ENCODE measurements at regions not wholly inside any gene's neighbourhood (a gene's known extent, or its start where the extent isn't known, plus 50 kb on each side); places are given as distances from the start of the nearest gene placed in this dataset.
"Not testable (repeated sequence)": the region's sequence is repeated elsewhere in the genome, so short reads cannot be mapped to it uniquely, and the experiment has no call there.

GRCh38 chr15:26126819-26127387, 263.8 kb upstream of the ATP10A start:
- DNase-seq (ENCODE audit: low read depth in 2 of 2): no peak

GRCh38 chr15:26126070-26126469, 262.9 kb upstream of the ATP10A start:
- DNase-seq (ENCODE audit: low read depth in 2 of 2): no peak

GRCh38 chr15:26125664-26126063, 262.5 kb upstream of the ATP10A start:
- no peak for DNase-seq (ENCODE audit: low read depth in 2 of 2)

- no peak for DNase-seq (ENCODE audit: low read depth in 2 of 2)
These were observed 256.2 kb upstream of the ATP10A start for GRCh38 chr15:26119322-26119721.

- DNase-seq (ENCODE audit: low read depth in 2 of 2): no peak
These were observed 252.3 kb upstream of the ATP10A start for GRCh38 chr15:26115229-26115943.

- DNase-seq (ENCODE audit: low read depth in 2 of 2): not testable (repeated sequence)
These were observed 251.0 kb upstream of the ATP10A start for GRCh38 chr15:26114128-26114527.

GRCh38 chr15:26113296-26113695, 250.2 kb upstream of the ATP10A start:
- no peak for DNase-seq (ENCODE audit: low read depth in 2 of 2)

GRCh38 chr15:26109203-26109602, 246.1 kb upstream of the ATP10A start:
- DNase-seq (ENCODE audit: low read depth in 2 of 2): no peak

- DNase-seq (ENCODE audit: low read depth in 2 of 2): no peak
These were observed 243.4 kb upstream of the ATP10A start for GRCh38 chr15:26106556-26106955.

GRCh38 chr15:26103002-26103404, 239.9 kb upstream of the ATP10A start:
- no peak for DNase-seq (ENCODE audit: low read depth in 2 of 2)

- DNase-seq (ENCODE audit: low read depth in 2 of 2): no peak
These were observed 239.2 kb upstream of the ATP10A start for GRCh38 chr15:26102365-26102764.

- no peak for DNase-seq (ENCODE audit: low read depth in 2 of 2)
These were observed 238.3 kb upstream of the ATP10A start for GRCh38 chr15:26101443-26101842.

- no peak for DNase-seq (ENCODE audit: low read depth in 2 of 2)
These were observed 235.7 kb upstream of the ATP10A start for GRCh38 chr15:26098801-26099200.

- no peak for DNase-seq (ENCODE audit: low read depth in 2 of 2)
These were observed 234.1 kb upstream of the ATP10A start for GRCh38 chr15:26097216-26097615.

GRCh38 chr15:26096581-26096980, 233.5 kb upstream of the ATP10A start:
- no peak for DNase-seq (ENCODE audit: low read depth in 2 of 2)

- DNase-seq (ENCODE audit: low read depth in 2 of 2): no peak
These were observed 232.7 kb upstream of the ATP10A start for GRCh38 chr15:26095710-26096330.

- DNase-seq (ENCODE audit: low read depth in 2 of 2): no peak
These were observed 228.1 kb upstream of the ATP10A start for GRCh38 chr15:26091184-26091583.

- no peak for DNase-seq (ENCODE audit: low read depth in 2 of 2)
These were observed 224.8 kb upstream of the ATP10A start for GRCh38 chr15:26087881-26088280.

GRCh38 chr15:26087395-26087794, 224.3 kb upstream of the ATP10A start:
- no peak for DNase-seq (ENCODE audit: low read depth in 2 of 2)

GRCh38 chr15:26084771-26085170, 221.6 kb upstream of the ATP10A start:
- DNase-seq (ENCODE audit: low read depth in 2 of 2): no peak

GRCh38 chr15:26083896-26084295, 220.8 kb upstream of the ATP10A start:
- DNase-seq (ENCODE audit: low read depth in 2 of 2): no peak

- no peak for DNase-seq (ENCODE audit: low read depth in 2 of 2)
These were observed 220.3 kb upstream of the ATP10A start for GRCh38 chr15:26083457-26083856.
